Occipital lobe (tissue), 1 donor: ENCODE measurements at regions not wholly inside any gene's neighbourhood (a gene's known extent, or its start where the extent isn't known, plus 50 kb on each side); places are given as distances from the start of the nearest gene placed in this dataset.
A peak's percentile ranks its signal among the peaks of the same experiment; 100 is the strongest.

Experiments used
- DNase-seq: peaks from one replicate; lab custom pipeline; 2025; lab: John Stamatoyannopoulos, UW

DNA sequence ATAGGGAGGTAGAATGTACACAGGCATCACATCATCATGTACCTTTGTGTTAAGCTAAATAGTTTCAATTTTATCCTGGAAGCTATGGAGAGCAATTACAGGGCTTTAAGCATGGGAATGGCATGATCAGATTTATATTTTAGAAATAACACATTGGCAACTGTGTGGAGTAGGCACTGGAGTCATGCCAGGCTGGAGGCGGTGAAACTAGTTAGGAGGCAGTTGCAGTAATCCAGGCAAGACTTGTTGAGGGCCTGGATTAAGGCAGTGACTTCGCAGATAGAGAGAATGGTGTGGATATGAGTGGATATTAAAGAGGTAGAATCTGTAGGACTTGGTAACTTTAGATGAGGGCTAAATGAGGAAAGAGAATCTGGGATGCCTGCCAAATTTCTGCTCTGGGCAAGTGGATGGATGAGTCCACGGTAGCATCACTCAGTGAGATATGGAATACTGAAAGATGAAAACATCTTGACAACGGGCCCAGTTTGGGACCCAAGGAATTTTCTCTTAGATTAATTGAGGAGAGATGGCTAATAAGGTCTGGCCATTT is 506.2 kb downstream of the FGF9 start:
- no peak for DNase-seq

DNA sequence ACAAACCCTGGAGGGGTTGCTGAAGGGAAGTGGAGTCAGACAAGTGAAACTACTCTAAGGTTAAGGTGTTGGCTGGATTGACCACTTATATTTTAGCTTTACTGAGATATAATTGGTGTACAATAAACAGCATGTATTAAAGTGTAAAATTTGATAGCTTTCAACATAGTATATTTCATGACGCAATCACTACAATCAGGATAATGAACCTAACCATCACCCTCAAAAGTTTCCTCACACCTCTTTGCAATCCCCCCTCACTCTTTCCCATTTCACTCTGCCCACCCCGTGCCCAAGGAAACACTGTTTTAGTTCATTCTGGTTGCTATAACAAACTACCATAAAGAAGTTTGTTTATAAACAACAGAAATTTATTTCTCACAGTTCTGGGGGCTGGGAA is 508.0 kb downstream of the FGF9 start:
- no peak for DNase-seq

DNA sequence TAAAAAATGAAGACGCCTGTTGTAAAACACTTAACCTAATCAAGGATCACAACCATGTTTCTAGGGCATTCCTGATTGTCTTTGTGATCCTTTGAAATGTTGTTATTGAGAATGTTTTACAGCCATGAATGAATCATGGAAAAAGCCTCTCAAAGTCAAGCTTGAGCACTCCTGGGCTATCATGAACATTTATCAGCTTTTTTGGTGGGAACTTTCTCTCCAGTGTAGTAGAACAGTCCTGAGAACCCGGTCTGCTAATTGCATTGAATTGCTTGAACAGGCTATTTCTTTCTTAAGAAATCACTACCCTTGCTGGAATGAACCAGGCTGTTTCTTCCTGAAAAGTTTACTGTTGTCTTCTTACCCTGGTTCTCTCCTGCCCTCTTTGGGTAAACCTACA is 516.5 kb downstream of the FGF9 start:
- no peak for DNase-seq

DNA sequence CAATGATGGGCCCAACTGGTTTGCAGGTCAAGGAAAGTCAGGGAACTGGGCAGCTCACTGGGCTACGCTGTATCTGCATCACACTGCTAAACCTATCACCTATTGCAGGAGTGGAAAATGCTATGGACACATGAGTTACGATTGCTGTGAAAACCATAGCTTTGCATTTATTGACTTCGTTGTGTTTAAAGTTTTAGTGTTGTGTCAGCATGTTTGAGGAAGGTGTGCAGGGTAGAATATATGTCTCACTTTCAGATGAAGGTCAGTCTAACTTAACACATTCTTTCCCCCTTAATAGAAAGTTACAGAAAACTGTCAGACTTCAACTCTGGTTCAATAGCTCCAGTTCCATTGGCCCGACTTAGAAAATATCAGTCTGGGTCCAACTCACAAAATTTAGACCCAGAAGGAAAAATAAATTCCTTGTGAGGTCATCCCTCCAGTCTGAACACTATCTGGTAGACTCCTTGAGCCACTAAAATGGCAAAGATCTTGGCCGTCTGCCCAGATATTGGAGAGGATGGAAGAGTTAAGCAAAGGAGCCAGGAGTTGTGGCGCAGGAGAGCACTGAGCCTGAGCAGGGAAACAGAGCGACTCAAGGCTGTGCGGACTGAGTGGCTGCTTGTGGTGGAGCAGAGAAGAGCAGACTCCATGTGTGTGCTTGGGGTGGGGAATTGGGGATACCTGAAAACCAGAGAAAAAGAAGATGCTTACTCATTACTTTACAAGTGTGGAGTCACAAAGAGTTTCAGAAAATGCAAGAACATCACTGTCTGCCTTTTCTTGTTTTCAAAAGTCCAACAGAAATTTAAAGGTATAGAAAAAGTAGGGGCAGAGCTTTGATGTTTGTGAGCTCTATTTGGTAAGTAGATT is 518.5 kb downstream of the FGF9 start:
- no peak for DNase-seq

DNA sequence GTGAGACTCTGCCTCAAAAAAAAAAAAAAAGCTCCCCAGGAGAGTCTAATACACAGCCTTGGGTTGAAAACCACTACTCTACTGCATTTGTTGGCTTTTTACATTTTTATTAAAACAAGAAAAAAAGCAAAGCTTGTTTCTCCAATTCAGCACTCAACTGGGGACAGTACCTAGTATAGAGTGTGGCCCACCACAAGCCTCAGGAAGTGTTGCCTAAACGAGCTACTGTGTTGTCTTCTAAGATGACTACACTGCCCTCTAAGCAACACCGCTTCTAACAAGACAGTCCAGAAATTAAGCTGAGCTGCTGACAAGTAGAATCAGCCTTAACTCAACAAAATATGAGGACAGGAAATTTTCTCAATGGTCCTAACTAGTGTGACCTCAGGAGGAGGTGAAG is 522.2 kb downstream of the FGF9 start:
- DNase-seq, result no peak

DNA sequence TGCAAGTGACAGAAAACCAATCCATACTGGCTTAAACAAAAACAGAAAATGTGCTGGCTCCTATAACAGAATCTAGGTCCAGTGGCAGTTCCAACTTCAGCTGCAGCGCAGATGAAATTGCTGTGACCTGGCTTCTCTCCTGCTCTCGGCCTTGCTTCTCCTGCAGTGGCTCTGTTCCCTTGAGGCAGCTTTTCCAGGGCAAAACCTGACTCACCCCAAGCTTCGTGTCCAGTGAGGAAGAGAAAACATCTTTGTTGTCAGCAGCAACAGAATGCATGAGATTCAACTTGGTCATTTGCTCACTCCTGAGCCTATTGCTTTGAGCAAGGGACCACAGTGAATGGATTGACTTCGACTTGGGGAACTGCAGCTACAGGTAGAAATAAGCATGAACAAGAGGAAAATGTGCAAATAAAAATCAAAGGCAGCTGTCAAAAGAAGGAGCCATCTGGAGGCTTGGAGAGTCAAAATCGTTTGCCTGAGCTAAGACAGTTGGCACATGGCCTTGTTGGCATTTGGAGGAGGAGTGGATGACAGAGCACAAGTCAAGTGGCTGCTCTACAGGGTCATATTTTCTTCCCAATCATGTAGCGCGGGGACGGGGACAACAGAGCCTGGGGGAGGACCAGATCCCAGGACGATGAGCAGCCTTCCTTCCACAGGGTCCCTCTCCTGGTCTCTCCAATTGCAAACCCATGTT is 523.4 kb downstream of the FGF9 start:
- no peak for DNase-seq

DNA sequence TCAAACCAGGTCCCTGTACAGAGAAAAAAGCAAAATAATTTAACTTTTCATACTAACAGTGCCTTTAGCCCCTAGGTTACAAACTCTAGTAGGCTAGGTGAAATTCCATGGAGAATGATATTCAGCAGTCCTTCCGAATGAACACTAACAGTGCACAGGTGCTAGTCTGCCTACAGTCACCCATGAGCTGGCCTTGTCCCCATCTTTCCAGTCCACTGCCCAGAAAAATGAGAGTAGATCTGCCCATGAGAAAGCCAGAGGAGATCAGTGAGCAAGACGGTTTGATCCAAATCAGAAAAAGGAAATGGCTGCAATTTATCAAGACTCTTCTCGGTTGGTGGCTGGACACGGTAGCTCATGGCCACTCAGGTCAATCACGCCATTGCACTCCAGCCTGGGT is 524.9 kb downstream of the FGF9 start:
- no peak for DNase-seq

DNA sequence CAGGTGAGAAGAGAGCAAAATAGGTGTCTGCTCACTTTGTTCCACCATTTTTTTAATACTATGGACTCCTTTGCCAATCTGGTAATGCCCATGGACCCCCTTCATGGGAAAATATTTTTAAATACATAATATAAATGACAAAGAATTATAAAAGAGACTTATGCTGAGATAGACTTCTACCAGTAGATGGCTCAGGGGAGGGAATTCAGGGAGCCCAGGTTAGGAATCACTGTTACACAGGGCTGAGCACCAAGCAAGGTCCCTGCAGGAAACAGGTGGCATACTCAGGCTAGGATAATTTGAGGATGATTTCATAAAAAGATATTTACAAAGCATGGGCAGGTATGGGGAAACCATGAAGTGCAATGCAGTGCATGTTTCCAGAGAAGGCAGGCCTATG is 525.9 kb downstream of the FGF9 start:
- no peak for DNase-seq

DNA sequence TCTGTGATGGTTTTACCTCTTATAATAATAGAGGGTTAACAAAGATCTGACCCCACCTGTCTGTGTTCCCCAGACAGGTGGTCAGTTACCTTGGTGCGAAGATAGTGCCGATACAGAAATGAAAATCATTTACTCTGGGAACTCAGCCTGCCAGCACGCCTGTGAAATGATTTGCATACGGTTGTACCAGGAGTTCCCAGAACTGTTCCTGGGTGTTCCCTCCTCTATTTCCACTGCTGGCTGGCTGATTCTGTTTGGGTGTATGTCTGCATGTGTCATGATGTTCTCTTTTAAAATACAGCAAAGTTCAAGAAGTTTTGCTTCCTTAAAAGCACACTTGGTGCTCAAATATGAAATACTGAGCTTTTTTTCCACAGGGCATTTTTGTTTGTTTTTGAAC is 527.1 kb downstream of the FGF9 start:
- DNase-seq, result peak; percentile 33

DNA sequence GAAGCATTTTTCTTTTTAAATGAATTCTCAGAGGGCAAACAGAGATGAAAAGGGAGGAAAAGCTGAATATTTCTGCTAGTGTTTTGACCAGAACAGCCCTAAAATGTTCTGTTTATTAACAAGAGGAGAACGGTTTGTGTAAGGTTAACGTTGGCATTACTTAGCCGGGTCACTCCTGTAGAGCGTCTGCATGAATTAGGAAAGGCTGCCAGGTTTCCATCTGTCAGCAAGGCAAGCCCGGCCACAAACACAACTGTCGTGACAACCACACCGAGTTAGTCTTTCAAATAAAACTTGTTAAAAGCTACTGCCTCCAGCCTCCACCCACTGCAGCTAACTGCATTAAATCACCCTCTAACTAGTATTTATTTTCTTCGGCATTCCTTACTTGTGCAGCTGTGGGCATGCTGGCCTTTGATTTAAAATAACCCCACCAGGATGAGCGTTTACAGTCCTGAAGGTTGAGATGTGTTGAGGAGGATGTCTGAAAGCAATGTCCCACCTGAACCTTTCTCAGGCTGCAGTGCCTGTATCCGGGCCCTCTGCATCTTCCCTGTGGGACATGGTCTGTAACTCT is 527.9 kb downstream of the FGF9 start:
- no peak for DNase-seq

DNA sequence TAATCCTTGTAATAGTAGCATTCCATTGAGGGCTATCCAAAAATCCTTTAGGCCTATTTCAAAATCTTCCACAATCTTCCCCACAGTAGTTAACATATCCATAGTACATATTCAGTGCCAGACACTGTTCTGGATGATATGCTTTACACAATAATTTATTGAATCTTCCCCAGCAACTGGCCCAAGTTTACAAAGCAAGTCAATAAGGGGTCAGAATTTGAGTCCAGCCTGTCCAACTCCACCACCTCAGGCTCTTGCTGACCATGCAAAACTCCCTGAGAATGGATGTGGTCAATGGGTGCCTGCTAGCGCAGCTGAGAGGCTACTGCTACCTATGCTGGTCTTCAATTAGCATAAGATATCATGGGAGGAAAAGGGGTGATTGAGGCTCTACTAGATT is 529.6 kb downstream of the FGF9 start:
- DNase-seq, result no peak

DNA sequence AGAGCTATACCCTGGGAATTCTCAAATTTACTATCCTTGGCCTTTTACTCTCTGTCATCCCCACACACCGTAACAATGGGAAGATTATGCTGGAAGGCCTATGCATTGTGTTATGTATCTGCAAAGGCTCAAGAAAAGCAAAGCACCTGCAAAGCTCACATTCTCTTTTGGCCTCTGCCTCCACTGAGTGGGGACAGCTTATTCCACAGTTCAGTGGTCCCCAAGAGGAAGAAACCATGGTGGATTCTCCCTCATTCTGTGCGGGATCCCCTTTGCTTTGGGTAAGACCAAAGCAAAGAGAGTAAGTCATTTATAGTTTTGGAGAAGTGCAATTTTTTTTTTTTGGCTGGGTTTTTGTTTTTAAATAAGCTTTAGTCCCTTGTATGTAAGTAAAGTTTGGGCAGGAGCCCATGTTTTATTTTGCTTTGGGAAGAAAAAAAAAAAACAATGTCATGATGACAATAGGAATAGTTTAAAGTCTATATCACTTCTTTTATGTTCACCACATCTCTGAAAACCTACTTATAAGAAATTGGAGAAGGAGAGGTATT is 530.6 kb downstream of the FGF9 start:
- DNase-seq, result no peak

DNA sequence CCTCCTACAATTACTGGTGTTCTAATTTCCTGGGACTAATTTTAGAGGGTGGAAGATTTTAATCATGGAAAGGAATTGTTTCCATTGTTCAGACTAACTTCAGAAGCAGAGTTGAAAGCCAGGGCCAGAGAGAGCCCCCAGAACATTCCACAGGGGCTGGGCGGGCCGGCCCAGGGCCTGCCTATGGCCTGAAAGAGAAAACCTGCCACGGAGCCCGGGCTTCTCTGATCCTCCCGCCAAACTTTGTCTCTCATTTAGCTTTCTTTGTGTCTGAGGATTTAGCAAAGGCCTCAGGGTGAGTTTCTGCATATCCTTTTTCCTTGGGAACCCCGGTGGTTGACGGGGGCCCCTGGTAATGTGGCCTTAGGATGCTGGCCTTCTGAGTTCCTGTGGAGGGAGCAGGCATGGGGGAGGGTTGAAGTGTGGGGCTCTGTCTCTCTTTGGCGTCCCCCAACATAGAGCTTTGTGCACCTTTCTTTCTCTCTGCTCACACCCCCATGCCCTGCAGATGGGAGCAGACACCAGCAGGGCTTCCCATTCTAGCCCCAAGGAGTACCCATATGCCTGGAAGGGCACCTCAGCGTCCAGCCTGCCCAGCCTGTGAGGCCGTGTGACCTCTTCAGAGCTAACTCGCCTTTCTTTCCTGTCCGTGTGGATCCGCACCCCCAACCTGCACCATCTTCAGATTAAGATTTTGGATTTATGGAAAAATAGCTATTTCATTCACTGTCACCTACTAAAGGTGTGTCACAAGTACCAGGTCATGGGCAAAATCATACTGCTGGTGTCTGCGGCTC is 539.5 kb downstream of the FGF9 start:
- no peak for DNase-seq

DNA sequence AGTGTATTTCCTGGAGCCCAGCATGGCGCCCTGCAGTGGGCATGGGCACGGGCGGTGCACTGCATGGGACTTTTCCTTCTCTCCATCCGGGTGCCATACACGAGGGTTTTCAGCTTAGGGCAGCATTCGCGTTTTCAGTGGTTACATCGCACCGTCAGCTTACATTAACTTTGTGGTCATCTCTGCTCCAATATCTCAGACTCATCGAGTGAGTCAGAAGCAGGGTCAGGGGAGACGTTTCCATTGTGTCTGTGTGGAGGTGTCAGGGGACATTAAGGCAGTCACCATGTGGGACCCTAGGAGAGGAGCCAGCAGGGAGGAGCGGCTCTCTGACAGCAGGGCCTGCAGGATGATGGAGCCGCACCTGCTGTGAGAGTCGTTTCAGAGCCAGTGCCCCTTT is 541.0 kb downstream of the FGF9 start:
- no peak for DNase-seq

DNA sequence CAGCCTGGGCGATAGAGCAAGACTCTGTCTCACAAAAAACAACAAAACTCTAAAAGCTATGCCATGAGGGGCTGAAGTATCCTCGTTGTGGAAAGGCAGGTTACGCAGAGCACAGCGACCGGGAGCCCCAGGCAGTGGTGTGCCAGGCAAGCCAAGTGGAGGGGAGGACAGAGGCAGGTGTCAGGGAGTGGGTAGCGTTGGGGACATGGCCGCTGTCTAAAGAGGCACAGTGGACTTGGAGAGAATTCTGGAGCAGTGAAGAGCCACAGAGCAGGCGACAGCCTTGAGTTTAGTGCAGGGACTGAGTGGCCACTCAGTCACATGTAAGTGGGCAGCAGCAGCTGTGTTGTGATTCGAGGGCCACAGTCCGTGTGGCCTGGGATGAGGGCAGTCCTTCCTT is 541.7 kb downstream of the FGF9 start:
- no peak for DNase-seq

DNA sequence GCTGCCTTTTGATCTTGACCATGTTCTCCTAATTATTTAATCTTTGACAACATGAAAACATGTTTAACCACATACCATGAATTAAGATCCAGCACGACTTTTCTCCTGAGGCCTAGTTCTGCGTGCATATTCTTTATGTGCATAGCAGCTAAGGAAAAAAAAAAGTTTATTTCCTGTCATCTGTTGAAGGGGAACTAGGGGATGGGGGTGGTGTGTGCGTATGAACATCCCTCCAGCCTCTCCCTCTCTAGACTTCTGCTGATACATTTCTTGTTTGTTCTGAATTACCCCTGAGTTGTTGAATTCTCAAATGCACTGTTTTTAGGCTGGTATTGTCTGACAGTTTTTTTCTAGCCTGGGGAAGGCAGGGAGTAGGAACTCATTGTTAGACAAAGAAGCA is 543.3 kb downstream of the FGF9 start:
- DNase-seq, result no peak

DNA sequence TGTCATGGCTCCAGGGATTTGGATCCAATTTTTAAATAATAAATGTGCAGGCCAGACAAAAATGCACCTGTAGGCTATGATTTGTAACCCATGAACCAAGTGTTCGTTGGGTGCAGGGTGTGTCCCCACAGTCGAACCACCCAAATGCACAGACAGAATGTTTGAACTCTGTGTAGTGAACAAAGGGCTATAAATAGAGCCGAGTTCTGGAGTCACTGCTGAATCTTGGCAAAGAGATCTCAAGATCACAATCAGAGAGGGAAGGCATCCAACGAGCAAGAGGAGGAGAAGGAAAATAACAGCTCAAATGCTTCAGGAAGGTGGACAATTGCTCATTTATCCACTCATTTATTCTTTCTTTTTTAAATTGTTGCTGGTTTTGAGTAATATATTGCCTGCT is 547.9 kb downstream of the FGF9 start:
- no peak for DNase-seq

DNA sequence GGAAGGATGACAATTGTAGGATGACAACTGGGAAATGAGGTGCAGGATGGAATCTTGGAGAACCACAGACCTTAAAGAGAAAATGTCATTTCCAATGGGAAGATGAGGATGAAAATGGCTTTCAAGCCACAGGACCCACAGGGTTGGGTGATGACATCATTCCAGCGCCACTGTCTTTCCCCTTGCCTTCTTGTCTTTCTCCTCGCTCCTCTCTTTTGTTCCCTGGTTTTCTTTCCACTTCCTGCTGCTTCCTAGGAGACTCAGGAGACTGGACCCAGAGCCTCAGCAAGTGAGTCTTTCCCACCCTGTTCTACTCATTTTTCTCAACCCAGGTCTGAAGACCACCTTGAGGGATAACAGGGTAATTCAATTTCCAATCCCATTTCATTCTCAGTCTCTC is 548.8 kb downstream of the FGF9 start:
- DNase-seq, result no peak

DNA sequence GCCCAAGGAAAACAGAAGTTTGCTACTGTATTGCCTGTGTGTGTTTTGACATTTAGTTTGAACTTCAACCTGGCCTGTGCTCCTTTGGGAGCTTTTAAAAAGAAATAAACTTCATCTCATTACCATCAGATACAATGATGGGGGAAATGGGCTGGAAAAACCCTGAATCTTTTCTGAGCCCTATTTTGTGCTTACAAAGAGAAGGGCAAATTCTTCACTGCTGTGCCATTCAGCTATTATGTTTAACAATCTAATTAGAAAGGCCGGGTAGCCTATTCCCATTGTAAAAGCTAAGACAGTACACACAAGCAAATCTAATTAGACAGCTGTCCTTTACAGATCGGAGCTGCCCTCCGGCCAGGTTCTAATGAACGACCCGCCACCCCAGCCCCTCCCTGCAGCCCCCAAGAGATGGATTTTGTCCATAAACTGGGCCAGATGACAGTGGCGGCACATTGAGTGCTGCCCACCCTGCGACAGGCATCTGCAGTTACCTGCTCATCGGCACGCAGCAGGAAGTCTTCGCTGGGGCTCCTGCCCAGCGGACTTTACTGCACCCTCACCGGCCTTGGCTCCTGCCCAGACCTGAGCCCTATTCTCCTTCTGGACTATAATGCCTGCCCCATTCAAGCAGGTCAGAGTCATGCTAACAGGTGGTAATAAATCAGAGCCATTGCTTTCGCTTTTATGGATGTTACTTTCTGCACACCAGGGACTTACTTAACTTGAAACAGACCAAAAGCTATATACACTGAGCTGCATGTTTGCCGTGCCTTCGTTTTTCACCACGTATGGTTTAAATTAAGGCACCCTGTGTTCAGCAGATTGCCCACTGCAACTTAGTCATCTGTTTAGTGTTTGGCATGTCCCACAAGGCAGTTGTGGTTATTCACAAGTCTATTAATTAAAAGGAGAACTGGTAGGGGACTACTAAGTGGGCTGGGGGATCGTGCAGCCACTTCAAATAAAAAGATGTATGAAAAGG is 549.6 kb downstream of the FGF9 start:
- DNase-seq, result no peak

DNA sequence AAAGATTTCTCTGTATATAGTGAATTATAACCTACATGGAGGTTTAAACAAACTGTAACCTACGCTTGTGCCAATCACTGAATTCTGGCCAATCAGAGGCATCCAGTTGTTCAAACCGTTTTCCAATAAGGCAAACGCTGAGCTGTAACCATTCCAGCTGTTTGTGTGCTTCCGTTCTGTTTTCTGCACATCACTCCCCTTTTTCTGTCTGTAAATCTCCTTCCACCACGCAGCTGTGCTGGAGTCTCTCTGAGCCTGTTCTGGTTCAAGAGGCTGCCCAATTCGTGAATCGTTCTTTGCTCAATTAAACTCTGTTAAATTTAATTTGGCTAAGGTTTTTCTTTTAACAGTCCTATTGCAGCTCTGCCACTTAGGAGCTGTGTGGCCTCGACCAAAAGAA is 552.5 kb downstream of the FGF9 start:
- no peak for DNase-seq
